ENCODE measurements at regions not wholly inside any gene's neighbourhood (a gene's known extent, or its start where the extent isn't known, plus 50 kb on each side); places are given as distances from the start of the nearest gene placed in this dataset.

DNA sequence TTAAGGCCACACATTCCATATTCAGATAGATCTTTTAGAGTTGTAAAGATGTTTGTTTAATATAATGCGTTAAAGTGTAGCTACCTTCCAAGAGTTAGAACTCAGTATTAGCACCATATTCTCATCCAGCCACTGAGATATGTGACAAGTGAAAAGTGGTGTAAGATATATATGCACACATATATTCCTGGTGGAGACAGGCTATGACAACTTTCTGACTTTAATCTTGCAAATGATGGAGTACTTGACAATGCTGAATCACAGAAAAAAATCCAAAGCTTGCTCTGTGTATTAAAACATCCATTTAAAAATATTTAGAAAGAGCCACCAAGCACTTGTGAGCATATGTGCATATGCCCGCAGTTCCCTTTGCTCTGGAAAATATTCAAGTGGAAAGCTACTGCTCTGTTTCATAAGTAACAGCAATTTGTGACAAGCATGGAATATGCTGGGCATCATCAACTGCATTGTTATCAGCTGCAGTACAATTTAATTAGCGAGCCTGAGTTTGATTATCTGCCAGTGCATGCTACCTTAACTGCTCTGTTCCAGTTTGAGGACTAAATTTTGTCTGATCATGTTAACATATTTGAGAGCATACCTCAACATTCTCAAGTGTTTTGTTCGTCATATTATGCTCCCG is 64.8 kb downstream of the VIP start:
- TF ChIP-seq, protein P1, sequence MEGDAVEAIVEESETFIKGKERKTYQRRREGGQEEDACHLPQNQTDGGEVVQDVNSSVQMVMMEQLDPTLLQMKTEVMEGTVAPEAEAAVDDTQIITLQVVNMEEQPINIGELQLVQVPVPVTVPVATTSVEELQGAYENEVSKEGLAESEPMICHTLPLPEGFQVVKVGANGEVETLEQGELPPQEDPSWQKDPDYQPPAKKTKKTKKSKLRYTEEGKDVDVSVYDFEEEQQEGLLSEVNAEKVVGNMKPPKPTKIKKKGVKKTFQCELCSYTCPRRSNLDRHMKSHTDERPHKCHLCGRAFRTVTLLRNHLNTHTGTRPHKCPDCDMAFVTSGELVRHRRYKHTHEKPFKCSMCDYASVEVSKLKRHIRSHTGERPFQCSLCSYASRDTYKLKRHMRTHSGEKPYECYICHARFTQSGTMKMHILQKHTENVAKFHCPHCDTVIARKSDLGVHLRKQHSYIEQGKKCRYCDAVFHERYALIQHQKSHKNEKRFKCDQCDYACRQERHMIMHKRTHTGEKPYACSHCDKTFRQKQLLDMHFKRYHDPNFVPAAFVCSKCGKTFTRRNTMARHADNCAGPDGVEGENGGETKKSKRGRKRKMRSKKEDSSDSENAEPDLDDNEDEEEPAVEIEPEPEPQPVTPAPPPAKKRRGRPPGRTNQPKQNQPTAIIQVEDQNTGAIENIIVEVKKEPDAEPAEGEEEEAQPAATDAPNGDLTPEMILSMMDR (IDR thresholded peaks at IDR 0.05; ENCODE audit: low read length), result no peak
- no peak for TF ChIP-seq EZH2 (IDR thresholded peaks at IDR 0.05; ENCODE audit: borderline replicate concordance, low read length)
